ENCODE measurements at regions not wholly inside any gene's neighbourhood (a gene's known extent, or its start where the extent isn't known, plus 50 kb on each side); places are given as distances from the start of the nearest gene placed in this dataset.

DNA sequence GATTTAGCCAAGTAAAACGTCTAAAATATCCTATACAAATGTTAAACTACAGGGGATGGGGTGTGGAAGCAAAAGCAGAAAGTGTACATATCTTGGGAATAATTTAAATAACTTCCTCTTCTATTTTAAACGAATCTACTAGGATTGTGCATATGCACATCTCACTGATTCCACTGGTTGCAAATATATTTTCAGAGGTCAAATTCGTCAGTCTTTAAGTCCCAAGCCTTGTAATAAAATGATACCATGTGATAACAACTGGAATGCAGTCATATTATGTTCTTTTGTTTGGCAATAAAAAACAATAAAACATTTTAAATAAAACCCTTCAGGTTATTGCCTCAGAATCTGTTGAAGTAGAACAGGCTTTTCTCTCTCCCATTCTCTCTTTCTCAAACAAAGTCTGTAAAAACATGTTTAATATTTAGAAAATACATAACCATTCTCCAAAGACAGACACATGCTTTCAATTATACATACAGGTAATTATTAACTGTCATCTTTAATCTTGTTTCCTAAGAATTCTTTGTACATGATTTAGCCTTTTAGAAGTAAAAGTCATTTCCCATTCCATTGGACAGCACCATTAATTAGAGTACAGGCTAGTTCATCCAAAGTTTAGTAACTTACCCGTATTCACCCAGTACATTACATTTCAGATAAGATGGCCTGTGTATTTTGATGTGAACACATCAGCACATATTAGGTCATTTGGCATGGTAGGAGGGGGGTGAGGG is 421.1 kb downstream of the PCDH7 start:
- H3K27ac ChIP-seq (ENCODE audit: low read depth in 2 of 2, low read length in 2 of 2) = no peak overlapping the region
- DNase-seq = no peak
- intact Hi-C loops (cut with DNase I) = no loop called here
- no peaks in the 10 kb centered on the region for H3K4me1 ChIP-seq (ENCODE audit: control insufficient read depth in 2 of 3, insufficient read depth in 2 of 3, low read depth in 1 of 3, low read length in 3 of 3)
- no peak overlapping the region for H3K9ac ChIP-seq (ENCODE audit: low read length in 3 of 3)
- H3K9me3 ChIP-seq (ENCODE audit: control insufficient read depth in 2 of 3, insufficient read depth in 1 of 3, low read length in 3 of 3) = no peaks in the 10 kb centered on the region
- H3K36me3 ChIP-seq (ENCODE audit: control insufficient read depth in 2 of 3, insufficient read depth in 3 of 3, low read length in 3 of 3) = no peaks in the 10 kb centered on the region
- FAIRE-seq = no peak
- no peak overlapping the region for H3K4me3 ChIP-seq (ENCODE audit: low read length in 3 of 3)
- TF ChIP-seq, protein P1, sequence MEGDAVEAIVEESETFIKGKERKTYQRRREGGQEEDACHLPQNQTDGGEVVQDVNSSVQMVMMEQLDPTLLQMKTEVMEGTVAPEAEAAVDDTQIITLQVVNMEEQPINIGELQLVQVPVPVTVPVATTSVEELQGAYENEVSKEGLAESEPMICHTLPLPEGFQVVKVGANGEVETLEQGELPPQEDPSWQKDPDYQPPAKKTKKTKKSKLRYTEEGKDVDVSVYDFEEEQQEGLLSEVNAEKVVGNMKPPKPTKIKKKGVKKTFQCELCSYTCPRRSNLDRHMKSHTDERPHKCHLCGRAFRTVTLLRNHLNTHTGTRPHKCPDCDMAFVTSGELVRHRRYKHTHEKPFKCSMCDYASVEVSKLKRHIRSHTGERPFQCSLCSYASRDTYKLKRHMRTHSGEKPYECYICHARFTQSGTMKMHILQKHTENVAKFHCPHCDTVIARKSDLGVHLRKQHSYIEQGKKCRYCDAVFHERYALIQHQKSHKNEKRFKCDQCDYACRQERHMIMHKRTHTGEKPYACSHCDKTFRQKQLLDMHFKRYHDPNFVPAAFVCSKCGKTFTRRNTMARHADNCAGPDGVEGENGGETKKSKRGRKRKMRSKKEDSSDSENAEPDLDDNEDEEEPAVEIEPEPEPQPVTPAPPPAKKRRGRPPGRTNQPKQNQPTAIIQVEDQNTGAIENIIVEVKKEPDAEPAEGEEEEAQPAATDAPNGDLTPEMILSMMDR (IDR thresholded peaks at IDR 0.05; ENCODE audit: borderline replicate concordance, extremely low read depth, insufficient read depth) = no peak
- H3K27me3 ChIP-seq (ENCODE audit: control insufficient read depth, insufficient read depth, low read length) = no peaks in the 10 kb centered on the region

DNA sequence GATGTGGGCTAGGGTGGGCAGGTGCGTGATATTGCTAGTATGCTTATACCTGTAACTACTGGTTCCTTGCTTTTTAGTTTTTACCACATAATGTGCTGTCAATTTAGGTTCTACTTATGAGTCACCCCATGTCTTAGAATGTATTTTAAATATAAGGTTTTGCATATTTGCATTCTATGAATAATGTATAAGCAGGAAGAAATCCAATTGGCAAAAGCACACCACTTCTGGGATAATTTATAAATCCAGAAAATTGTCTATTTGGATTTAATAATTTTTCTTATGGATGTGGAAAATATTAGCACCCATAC is 421.6 kb downstream of the PCDH7 start:
- Histone ChIP-seq H3K9ac (ENCODE audit: low read length in 3 of 3) (no peak overlapping the region), H3K4me3 (ENCODE audit: low read length in 3 of 3) (no peak overlapping the region), H3K27ac (ENCODE audit: low read depth in 2 of 2, low read length in 2 of 2) (no peak overlapping the region), H3K27me3 (ENCODE audit: control insufficient read depth, insufficient read depth, low read length) (no peaks in the 10 kb centered on the region), H3K36me3 (ENCODE audit: control insufficient read depth in 2 of 3, insufficient read depth in 3 of 3, low read length in 3 of 3) (no peaks in the 10 kb centered on the region), H3K9me3 (ENCODE audit: control insufficient read depth in 2 of 3, insufficient read depth in 1 of 3, low read length in 3 of 3) (no peaks in the 10 kb centered on the region), H3K4me1 (ENCODE audit: control insufficient read depth in 2 of 3, insufficient read depth in 2 of 3, low read depth in 1 of 3, low read length in 3 of 3) (no peaks in the 10 kb centered on the region)
- TF ChIP-seq, protein P1 (IDR thresholded peaks at IDR 0.05; ENCODE audit: borderline replicate concordance, extremely low read depth, insufficient read depth) = no peak
- intact Hi-C loops (cut with DNase I) = no loop called here
- FAIRE-seq (no peak), DNase-seq (no peak)

DNA sequence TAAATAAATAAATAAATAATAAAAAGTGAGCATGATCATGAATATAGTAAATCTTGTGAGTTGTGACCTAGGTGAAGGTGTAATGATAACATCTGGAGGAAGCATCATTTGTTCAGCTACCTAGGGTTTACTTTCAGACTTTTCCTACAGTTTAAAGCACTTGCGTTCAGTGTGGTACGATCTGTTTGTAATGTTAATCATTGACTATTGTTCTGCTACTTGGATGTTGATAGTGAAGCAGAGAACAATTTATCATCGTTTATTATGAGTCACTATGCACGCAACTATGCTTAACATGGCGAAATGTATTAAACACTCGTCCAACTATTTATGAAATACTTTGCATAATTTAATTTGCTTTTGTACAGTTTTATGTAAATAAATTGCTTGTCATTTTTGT is 426.2 kb downstream of the PCDH7 start:
- Histone ChIP-seq H3K27ac (ENCODE audit: low read depth in 2 of 2, low read length in 2 of 2) (no peak overlapping the region), H3K4me3 (ENCODE audit: low read length in 3 of 3) (no peak overlapping the region), H3K36me3 (ENCODE audit: control insufficient read depth in 2 of 3, insufficient read depth in 3 of 3, low read length in 3 of 3) (no peaks in the 10 kb centered on the region), H3K4me1 (ENCODE audit: control insufficient read depth in 2 of 3, insufficient read depth in 2 of 3, low read depth in 1 of 3, low read length in 3 of 3) (no peaks in the 10 kb centered on the region), H3K9ac (ENCODE audit: low read length in 3 of 3) (no peak overlapping the region), H3K27me3 (ENCODE audit: control insufficient read depth, insufficient read depth, low read length) (no peaks in the 10 kb centered on the region), H3K9me3 (ENCODE audit: control insufficient read depth in 2 of 3, insufficient read depth in 1 of 3, low read length in 3 of 3) (no peaks in the 10 kb centered on the region)
- no peak for DNase-seq
- TF ChIP-seq, protein P1 (IDR thresholded peaks at IDR 0.05; ENCODE audit: borderline replicate concordance, extremely low read depth, insufficient read depth) = no peak
- no peak for FAIRE-seq
- intact Hi-C loops (cut with DNase I) = no loop called here

DNA sequence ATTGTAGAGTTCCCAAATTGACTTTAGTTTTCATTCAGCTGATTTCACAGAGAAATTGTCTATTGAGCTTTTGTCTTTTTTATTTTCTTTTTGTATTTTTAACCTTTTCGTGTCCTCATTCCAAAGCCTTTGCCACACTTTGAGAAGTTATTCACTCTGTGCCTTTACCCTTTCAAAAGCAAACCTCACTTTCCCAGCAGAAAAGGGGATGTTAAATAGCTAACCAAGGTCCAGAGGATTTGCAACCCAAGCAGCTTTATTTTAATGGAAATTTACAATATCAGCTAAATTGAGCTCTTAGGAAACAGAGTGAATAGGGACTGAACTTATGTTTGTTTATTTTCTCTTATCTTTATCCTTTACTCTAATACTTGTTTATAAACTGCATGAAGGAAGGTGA is 428.8 kb downstream of the PCDH7 start:
- Histone ChIP-seq H3K9ac (ENCODE audit: low read length in 3 of 3) (no peak overlapping the region), H3K27ac (ENCODE audit: low read depth in 2 of 2, low read length in 2 of 2) (no peak overlapping the region), H3K27me3 (ENCODE audit: control insufficient read depth, insufficient read depth, low read length) (no peaks in the 10 kb centered on the region), H3K9me3 (ENCODE audit: control insufficient read depth in 2 of 3, insufficient read depth in 1 of 3, low read length in 3 of 3) (no peaks in the 10 kb centered on the region), H3K4me1 (ENCODE audit: control insufficient read depth in 2 of 3, insufficient read depth in 2 of 3, low read depth in 1 of 3, low read length in 3 of 3) (no peaks in the 10 kb centered on the region), H3K4me3 (ENCODE audit: low read length in 3 of 3) (no peak overlapping the region), H3K36me3 (ENCODE audit: control insufficient read depth in 2 of 3, insufficient read depth in 3 of 3, low read length in 3 of 3) (no peaks in the 10 kb centered on the region)
- FAIRE-seq (no peak), DNase-seq (no peak)
- TF ChIP-seq, protein P1 (IDR thresholded peaks at IDR 0.05; ENCODE audit: borderline replicate concordance, extremely low read depth, insufficient read depth) = no peak
- intact Hi-C loops (cut with DNase I) = no loop called here

Data from kidney (tissue), 13 donors.